Aorta (tissue), 5 donors: ENCODE measurements at regions not wholly inside any gene's neighbourhood (a gene's known extent, or its start where the extent isn't known, plus 50 kb on each side); places are given as distances from the start of the nearest gene placed in this dataset.

Source experiments
- ATAC-seq: fragments of 200-7000 bp; cut with Tn5 transposase; one replicate; pipeline ENCODE4 v1.9.1; 2022; ENCODE audit warnings: moderate library complexity; ENCODE audit not compliant: low FRiP score
- DNase-seq, 2 donors: peaks; one replicate each; pipeline ENCODE4 v3.0.0-alpha.2; 2020
- H3K27ac ChIP-seq, 2 donors: one replicate each; pipeline ENCODE4 v1.5.1; 2013; ENCODE audit warnings: low read length in 2 of 2, mild to moderate bottlenecking in 2 of 2, moderate library complexity in 2 of 2, control low read depth in 1 of 2, inconsistent platforms in 1 of 2, low read depth in 1 of 2
- H3K27me3 ChIP-seq, 2 donors: one replicate each; pipeline ENCODE4 v1.6.1; 2013; ENCODE audit warnings: control low read depth in 1 of 2, low read length in 1 of 2, mild to moderate bottlenecking in 1 of 2, moderate library complexity in 1 of 2; ENCODE audit not compliant: insufficient read depth in 2 of 2, control insufficient read depth in 1 of 2
- H3K36me3 ChIP-seq, 2 donors: one replicate each; pipeline ENCODE4 v1.6.1; 2013; ENCODE audit warnings: control low read depth in 1 of 2, low read length in 1 of 2, mild to moderate bottlenecking in 1 of 2; ENCODE audit not compliant: insufficient read depth in 2 of 2, control insufficient read depth in 1 of 2
- H3K4me1 ChIP-seq, 2 donors: one replicate each; pipeline ENCODE4 v1.6.1; 2013; ENCODE audit warnings: low read length in 2 of 2, control low read depth in 1 of 2, mild to moderate bottlenecking in 1 of 2, moderate library complexity in 1 of 2; ENCODE audit not compliant: insufficient read depth in 2 of 2, control insufficient read depth in 1 of 2
- H3K4me3 ChIP-seq, 2 donors: one replicate each; pipeline ENCODE4 v1.5.1; 2013; ENCODE audit warnings: low read length in 2 of 2, control low read depth in 1 of 2, mild to moderate bottlenecking in 1 of 2
- H3K9me3 ChIP-seq: one replicate; pipeline ENCODE4 v1.6.1; 2013; ENCODE audit warnings: mild to moderate bottlenecking, low read length; ENCODE audit not compliant: control insufficient read depth
- WGBS, 2 donors: extraction: QIAGEN DNeasy Blood & Tissue Kit; methylation state at CpG; one replicate each; pipeline ENCODE4 v1.1.7; 2013; 5-methylcytosine and 5-hydroxymethylcytosine counted together
- intact Hi-C, 2 donors: fragments of 100-400 bp; cut with DNase I; formaldehyde crosslinking; loops; one replicate each; pipeline versions ENCODE4 v1.14.2 to v1.15.0; 2022
- donor health status: healthy with polysubstance abuse.
- donor health status: Bipolar disorder and iron deficiency.
- donor health status: DM: no; HTN: no; CAD: no.
- donor health status: DM: no; HTN: no; CAD: no.
- donor health status: DM: yes; HTN: yes; CAD: no.

DNA sequence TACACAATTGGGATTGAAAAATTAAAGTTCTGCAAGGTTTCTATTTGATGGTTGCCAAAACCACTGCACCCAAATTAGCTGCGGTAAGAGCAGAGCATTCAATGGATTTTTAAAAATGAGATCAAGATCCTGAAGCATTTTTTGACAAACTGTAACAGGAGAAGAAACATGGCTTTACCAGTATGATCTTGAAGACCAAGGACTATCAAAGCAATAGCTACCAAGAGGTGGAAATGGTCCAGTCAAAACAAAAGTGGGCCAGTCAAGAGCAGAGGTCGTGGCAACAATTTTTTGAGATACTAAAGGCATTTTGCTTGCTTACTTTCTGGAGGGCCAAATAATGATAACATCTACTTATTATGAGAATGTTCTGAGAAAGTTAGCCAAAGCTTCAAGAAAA is 186.8 kb downstream of the RDH14 start:
- WGBS, 2 donors: 19 to 29% methylated on average over 2 of the region's 2 CpGs

DNA sequence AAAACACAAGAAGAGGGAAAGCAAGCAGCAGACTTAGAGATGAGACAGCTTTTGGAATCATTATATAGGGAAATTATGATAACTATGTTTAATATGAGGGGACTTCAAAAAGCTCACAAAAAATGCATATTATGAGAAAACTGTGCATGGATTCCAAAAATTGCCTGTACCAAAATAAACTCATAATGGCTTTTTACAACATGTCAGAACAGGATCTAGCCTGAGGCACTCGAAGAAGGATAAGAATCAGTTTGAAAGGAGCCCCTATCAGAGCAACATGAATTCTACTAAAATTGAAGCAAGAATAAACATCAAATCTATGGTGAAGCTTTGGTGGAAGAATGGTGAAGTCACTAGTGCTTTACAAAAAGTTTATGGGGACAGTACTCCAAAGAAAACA is 187.4 kb downstream of the RDH14 start:
- Histone ChIP-seq H3K36me3 (no peaks in the 10 kb centered on the region), H3K27ac (no peak overlapping the region), H3K9me3 (no peaks in the 10 kb centered on the region), H3K27me3 (no peaks in the 10 kb centered on the region), H3K4me3 (no peak overlapping the region), H3K4me1 (peaks cover 0 to 5% of the 10 kb centered on the region in 2 donors)
- ATAC-seq: no peak
- intact Hi-C loops: no loop called here
- no peak for DNase-seq
- 30 to 32% methylated on average over 1 of the region's 1 CpG for WGBS, 2 donors

More for the DNA sequence above, 186.8 kb downstream of the RDH14 start:
- Histone ChIP-seq H3K9me3 (no peaks in the 10 kb centered on the region), H3K27ac (no peak overlapping the region), H3K4me3 (no peak overlapping the region), H3K36me3 (no peaks in the 10 kb centered on the region), H3K27me3 (no peaks in the 10 kb centered on the region), H3K4me1 (peaks cover 0 to 5% of the 10 kb centered on the region in 2 donors)
- no peak for ATAC-seq
- DNase-seq: no peak
- intact Hi-C loops: no loop called here

DNA sequence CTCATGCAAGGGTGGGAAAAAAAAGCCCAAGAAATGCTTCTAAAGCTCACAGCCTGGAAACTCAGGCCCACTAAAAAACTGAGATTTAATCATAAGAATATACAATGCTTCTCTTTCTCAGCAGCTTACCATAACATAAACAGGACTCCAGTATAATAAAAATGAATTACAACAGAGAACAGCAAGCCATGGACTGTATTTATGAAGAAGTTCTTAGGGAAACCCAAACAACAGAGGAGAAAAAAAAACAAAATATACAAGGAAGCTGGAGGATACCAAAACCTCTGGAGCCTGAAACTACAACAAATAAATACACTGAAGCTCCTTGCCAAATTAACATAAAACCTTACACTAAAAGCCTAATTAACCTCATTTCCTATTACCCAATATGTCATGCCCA is 187.8 kb downstream of the RDH14 start:
- H3K4me1 ChIP-seq: peaks cover 0 to 5% of the 10 kb centered on the region in 2 donors
- H3K27ac ChIP-seq: no peak overlapping the region
- H3K27me3 ChIP-seq: no peaks in the 10 kb centered on the region
- H3K4me3 ChIP-seq: no peak overlapping the region
- DNase-seq (no peak), ATAC-seq (no peak)
- H3K9me3 ChIP-seq: no peaks in the 10 kb centered on the region
- intact Hi-C loops: no loop called here
- H3K36me3 ChIP-seq: no peaks in the 10 kb centered on the region

DNA sequence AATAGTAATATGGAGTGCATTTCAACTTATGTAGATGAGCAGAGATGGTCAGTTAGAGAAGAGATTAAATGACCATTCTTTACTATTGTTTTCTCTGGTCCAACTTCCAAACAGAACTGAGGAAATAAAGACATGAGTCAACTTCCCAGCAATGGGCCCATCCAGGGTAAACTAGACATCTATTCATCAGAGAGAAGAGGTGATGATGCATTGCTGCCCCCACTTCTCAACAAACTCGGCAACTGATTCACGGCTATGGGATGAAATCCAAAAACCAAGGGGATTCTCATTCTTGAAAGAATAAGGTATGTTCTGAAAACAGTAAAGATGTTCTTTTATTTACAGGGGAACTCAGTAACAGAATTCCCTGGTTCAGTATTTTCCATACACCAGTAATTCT is 190.7 kb downstream of the RDH14 start:
- no peak overlapping the region for H3K27ac ChIP-seq
- H3K27me3 ChIP-seq: no peaks in the 10 kb centered on the region
- peaks cover 0 to 5% of the 10 kb centered on the region in 2 donors for H3K4me1 ChIP-seq
- intact Hi-C loops: no loop called here
- H3K36me3 ChIP-seq: no peaks in the 10 kb centered on the region
- no peak for ATAC-seq
- no peak overlapping the region for H3K4me3 ChIP-seq
- no peak for DNase-seq
- H3K9me3 ChIP-seq: no peaks in the 10 kb centered on the region
- WGBS, 2 donors: 89 to 91% methylated on average over 2 of the region's 2 CpGs

DNA sequence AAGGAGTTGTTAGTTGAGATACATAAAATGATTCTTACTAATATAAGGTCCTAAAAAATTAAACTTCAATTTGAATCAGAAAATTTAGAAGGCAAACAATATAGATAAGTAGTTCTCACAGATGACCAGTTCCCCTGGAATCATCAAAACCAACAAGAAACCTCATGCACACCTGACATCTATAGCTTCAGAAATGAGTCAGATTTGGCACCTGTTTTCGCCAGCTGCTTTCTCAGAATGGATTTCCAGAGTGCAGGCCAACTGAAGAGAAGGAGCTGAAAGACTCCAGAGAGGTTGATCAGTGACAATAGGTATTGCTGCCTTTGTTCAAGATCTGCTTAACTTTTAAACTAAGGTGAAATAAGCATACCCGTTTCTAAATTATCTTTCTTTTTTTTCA is 192.4 kb downstream of the RDH14 start:
- ATAC-seq (no peak), DNase-seq (no peak)
- H3K36me3 ChIP-seq: no peaks in the 10 kb centered on the region
- no peaks in the 10 kb centered on the region for H3K9me3 ChIP-seq
- no peak overlapping the region for H3K4me3 ChIP-seq
- H3K4me1 ChIP-seq: peaks cover 0 to 1% of the 10 kb centered on the region in 2 donors
- intact Hi-C loops: no loop called here
- no peak overlapping the region for H3K27ac ChIP-seq
- no peaks in the 10 kb centered on the region for H3K27me3 ChIP-seq
- WGBS, 2 donors: 71 to 88% methylated on average over 2 of the region's 2 CpGs

DNA sequence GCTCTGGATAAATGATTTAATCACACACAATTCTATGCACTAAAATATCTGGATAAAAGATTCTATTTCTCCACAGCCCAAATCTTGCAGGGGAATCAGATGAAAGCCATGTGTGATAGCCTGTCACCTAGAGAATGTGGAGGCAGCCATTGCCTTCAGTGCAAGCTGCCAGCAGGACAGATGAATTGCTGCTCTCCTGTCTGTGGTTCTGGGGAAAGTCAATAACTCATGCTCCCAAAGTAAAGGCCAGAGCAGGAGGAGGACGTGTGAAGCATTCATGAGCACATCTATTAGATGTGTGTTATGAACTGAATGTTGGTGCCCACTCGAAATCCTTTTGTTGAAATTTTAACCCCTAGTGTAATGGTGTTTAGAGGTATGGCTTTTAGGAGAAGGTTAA is 195.1 kb downstream of the RDH14 start:
- whole genome bisulfite sequencing, 2 donors: 68 to 69% methylated on average over 2 of the region's 2 CpGs

DNA sequence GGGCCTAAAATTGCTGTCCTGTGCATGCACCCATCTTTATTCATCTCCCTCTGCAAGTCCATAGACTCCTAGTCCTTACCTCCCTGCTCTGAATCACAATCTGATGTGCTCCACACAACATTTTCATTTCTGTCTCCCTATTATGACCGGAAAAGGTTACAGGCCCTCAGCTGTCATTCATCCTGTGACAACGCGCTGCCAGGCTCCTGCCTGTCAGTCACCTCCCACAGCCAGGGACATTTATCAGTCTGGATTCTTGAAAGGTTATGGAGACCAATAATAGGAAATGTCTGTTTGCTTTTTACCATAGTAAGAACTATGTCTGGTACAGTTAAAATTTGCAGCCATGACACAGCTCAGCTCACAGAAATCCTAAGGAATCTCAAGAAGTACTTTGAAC is 197.1 kb downstream of the RDH14 start:
- WGBS, 2 donors: 48 to 58% methylated on average over 3 of the region's 3 CpGs
- no peak overlapping the region for H3K27ac ChIP-seq
- intact Hi-C loops: no loop called here
- H3K9me3 ChIP-seq: no peaks in the 10 kb centered on the region
- ATAC-seq (no peak), DNase-seq (no peak)
- H3K4me1 ChIP-seq: peaks cover 0 to 1% of the 10 kb centered on the region in 2 donors
- H3K36me3 ChIP-seq: no peaks in the 10 kb centered on the region
- no peaks in the 10 kb centered on the region for H3K27me3 ChIP-seq
- H3K4me3 ChIP-seq: no peak overlapping the region

More for the DNA sequence above, 195.1 kb downstream of the RDH14 start:
- Histone ChIP-seq H3K27me3 (no peaks in the 10 kb centered on the region), H3K27ac (no peak overlapping the region), H3K4me1 (peaks cover 0 to 1% of the 10 kb centered on the region in 2 donors), H3K9me3 (no peaks in the 10 kb centered on the region), H3K4me3 (no peak overlapping the region), H3K36me3 (no peaks in the 10 kb centered on the region)
- ATAC-seq: no peak
- intact Hi-C loops: no loop called here
- DNase-seq: no peak

DNA sequence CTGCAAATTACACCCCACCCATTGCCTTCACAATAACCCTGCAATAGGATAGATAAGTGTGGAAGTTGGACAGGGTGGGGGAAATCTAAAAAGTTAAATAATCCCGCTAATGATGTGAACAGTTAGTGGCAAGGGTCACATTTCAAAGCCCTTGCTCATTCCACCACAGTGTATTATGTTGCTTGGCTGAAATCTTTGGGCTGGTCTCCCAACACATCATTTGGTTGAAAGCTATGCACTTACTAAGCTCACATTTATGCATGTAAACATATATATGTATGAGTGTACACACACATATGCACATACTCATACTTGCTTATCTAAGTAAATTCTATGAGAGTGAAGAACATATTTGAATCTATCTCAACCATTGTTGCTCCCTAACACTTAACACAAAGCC is 197.8 kb downstream of the RDH14 start:
- no peak for DNase-seq
- Histone ChIP-seq H3K4me1 (peaks cover 0 to 1% of the 10 kb centered on the region in 2 donors), H3K4me3 (no peak overlapping the region), H3K36me3 (no peaks in the 10 kb centered on the region), H3K27me3 (no peaks in the 10 kb centered on the region), H3K9me3 (no peaks in the 10 kb centered on the region), H3K27ac (no peak overlapping the region)
- intact Hi-C loops: no loop called here
- 90 to 91% methylated on average over 1 of the region's 1 CpG for WGBS, 2 donors
- ATAC-seq: no peak

DNA sequence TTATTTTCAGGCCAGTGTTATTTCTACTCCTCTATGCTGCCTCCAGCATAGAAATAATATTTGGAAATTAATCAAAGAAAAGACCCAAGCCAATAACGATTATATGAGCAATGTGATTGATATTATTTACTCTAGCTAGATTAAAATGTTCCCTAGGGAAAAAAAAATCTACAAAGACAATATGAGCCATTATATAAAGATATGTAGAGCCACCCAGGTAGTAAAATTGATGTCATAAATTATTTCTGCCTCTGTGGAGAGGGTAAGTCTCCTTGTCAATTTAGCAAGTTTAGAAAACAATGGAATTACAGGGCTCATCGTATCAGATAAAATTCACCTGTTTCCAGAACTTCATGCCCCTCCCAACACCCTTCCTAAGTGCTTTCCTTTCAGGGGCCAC is 202.9 kb downstream of the RDH14 start:
- H3K27me3 ChIP-seq: no peaks in the 10 kb centered on the region
- no peak overlapping the region for H3K27ac ChIP-seq
- WGBS, 2 donors: 53 to 61% methylated on average over 2 of the region's 2 CpGs
- H3K4me3 ChIP-seq: no peak overlapping the region
- ATAC-seq: no peak
- DNase-seq: no peak
- no peaks in the 10 kb centered on the region for H3K4me1 ChIP-seq
- intact Hi-C loops: no loop called here
- H3K9me3 ChIP-seq: no peaks in the 10 kb centered on the region
- no peaks in the 10 kb centered on the region for H3K36me3 ChIP-seq
